NCI-H748 (cell line): ENCODE measurements at regions not wholly inside any gene's neighbourhood (a gene's known extent, or its start where the extent isn't known, plus 50 kb on each side); places are given as distances from the start of the nearest gene placed in this dataset.
A peak's percentile ranks its signal among the peaks of the same experiment; 100 is the strongest.
"Not testable (repeated sequence)": the region's sequence is repeated elsewhere in the genome, so short reads cannot be mapped to it uniquely, and the experiment has no call there.

Source experiments
- DNase-seq: peaks from one replicate; lab custom pipeline; 2025; ENCODE audit not compliant: unreplicated experiment; lab: John Stamatoyannopoulos, UW

DNA sequence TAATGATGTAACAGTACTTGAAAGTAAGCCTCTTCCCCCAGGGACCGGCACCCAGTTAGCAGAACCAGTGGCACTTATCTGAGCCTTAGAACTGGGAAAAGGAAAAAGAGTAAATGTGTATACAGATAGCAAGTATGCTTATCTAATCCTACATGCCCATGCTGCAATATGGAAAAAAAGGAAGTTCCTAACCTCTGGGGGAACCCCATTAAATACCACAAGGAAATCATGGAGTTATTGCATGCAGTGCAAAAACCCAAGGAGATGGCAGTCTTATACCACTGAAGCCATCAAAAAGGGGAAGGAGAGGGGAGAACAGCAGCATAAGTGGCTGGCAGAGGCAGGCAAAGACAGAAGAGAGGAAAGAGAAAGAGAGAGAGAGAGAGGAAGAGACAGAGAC is 456.8 kb downstream of the PTPRC start:
- DNase-seq, result not testable (repeated sequence)

DNA sequence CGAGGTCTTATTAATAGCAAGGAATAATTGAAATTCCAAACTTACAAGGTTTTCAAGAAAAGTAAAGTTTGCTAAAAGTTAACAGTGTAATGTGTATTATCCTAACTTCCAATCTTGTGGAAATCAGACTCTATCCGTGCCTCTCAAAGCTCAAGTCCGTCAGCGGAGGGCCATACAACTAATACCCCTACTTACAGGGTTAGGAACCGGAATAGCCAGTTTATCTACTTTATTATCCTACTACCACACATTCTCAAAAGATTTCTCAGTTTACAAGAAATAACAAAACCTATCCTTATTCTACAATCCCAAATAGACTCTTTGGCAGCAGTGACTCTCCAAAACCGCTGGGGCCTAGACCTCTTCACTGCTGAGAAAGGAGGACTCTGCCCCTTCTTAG is 457.8 kb downstream of the PTPRC start:
- peak; percentile 55 for DNase-seq

DNA sequence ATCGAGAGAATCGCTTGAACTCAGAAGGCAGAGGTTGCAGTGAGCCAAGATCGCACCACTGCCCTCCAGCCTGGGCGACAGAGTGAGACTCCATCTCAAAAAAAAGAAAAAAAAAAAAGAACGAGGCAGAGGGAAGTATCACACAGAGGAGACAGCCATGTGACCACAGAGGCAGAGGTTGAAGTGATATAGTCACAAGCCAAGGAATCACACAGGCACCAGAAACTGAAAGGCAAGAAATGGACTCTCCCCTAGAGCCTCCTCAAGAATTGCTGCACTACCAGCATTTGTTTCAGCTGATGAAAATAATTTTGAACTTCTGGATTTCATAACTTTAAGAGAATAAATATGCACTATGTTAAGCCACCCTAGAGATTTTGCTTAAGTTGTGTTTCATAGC is 459.6 kb downstream of the PTPRC start:
- no peak for DNase-seq

DNA sequence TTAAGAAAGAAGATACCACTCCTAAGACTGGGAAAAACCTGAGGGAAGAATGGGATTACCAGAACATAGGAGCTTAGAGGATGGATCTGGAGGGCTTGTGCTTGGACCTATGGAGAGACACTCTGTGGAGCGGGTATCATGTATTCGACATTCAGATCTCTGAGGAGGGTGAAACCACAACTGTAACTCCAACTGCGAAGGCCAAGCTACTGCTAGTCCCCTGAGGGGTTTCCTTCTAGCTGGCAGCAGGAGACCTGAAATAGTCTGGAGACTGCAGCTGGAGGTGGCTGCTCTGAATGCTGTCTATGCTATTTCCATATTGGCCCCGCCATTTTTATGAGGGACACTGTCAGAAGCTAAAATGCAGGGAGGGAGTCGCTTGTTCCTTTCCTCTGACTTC is 462.3 kb downstream of the PTPRC start:
- DNase-seq, result no peak

DNA sequence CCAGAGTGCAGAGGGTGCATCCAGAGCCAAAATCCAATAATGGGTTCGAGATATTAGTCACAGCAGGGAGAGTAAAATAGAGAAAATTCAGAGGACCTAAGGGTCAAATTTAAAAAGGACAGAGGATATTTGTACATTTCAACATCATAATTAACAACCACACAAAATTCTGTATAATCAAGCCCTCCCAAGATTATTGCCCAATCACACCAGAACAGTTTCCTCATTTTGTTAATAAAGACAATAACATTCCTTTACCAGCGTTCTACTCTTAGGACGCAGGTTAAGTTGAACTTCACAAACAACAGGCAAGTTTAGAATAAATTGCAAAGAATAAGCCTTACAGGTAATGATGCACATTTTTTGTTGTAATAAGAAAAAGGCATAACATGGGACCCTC is 462.8 kb downstream of the PTPRC start:
- no peak for DNase-seq

DNA sequence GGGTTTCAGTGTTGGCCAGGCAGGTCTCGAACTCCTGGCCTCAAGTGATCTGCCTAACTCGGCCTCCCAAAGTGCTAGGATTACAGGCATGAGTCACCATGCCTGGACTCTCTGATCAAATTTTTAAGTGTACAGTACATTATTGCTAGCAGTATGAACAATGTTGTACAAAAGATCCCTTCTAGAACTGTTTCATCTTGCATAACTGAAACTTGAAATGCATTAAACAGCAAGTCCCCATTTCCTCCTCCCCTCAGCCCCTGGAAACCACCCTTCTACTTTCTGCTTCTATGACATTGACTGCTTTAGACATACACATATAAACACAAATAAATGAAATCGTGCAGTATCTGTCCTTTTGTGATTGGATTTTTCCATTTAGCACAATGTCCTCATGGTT is 463.4 kb downstream of the PTPRC start:
- no peak for DNase-seq

DNA sequence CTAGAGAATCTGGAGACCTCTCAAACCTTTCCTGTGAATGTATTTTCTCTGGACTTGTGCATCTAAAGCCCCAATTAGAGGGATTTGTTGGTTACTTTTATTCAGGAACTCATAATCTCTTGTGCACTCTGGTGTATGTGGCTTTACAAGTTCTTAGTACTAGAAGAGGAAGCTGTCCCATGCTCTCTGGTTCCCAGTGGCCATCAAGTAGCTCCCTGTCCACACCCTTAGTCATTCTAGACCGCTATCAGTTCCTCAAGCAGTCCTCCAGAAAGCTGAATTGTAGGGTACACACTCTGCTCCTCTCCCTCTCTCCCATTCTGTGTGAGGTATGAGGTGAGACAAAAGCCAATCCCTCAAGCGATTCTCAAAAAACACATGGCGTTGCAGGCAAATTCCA is 470.3 kb downstream of the PTPRC start:
- DNase-seq, result no peak

DNA sequence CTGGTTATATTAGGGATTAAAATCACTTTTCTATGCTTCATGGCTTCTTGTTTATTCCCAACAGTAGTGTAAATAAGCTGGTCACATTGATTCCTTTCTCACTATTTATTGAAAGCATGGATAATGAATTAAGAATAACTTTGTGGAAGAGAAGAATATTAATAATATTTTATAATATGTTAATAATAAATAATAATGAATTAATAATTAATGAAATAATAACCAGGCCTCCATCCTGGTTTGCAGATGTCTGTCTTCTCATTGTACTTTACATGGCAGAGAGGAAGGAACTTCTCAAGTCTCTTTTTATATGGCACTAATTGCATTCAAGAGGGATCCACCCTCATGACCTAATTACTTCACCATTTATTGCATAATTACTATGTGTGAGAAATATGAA is 473.5 kb downstream of the PTPRC start:
- no peak for DNase-seq

DNA sequence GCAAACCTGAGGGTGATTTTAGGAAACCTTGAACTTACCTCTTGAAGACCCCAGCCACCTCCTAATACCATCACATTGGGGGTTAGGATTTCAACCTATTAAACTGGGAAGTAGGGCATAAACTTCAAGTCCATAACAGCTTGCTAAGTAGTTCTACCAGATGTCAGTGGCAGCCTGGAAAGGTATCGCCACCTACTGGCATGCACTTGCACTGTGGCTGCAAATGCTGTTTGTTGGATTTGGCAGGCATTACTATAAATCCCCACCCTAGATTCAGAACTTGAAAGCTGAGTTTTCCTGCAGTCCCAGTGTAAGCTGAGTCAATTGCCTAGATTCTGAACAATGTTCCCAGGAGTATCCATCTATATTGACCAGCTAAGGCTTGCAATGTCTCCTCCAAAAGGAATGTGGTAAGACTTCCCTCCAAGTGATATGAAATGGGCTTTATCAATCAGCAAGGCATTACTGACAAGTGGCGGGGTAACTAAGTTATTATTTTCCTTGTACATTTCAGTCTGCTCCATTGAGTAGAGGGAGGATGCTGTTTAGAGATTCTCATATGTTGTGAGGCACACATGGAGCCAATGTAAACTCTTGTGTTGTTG is 474.5 kb downstream of the PTPRC start:
- peak; percentile 31 for DNase-seq

DNA sequence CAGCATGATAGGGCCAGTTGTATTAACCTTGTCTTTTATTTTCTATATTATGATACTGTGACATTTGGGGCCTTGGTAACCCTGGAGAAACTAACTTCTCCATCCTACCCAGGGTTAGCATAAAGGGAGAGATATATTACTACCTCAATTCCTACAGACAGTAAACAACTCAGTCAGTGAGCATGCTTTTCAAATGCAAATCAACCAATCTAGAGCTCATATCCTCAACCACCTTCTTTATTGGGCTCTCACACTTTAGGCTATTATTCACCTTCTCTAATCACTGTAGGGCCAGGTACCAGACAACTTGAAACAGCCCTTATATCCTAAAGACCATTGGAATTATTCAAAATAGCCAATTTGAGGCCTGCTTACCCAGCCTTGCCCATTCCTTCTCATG is 477.6 kb downstream of the PTPRC start:
- no peak for DNase-seq

DNA sequence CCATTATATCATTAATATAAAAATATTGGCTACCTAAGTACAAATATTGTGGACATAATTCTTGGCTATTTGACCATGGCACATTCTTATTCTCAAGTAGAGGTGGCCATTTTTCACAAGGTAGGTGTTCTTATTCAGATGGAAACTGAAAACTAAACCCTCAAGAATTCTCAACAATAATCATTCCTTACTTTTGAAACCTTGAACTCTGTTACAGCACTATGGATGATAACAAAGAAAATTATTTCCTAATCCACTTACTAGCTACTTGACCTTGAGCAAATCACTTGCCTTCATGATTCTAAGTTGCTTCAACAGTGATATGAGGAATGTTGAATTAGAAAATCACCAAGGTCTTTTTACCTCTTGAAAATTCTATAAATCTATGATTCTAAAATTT is 482.2 kb downstream of the PTPRC start:
- DNase-seq, result no peak

DNA sequence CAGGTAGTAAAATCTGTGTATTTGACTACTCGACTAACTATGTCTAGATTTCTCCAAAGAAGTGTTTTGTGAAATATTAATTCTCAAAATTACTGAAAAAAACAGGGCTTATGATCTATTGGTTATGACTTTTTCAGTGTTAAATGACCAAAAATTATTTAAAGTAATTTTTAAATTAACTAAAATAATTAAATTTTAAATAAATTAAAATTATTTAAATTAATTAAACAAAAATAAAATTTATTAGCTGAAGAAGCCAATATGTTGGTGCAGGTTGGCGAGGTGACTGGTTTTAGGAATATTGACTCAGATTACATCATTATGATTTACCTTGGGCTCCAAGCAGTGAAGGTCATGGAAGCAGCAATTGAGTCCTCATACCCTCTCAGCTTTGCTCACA is 483.2 kb downstream of the PTPRC start:
- no peak for DNase-seq

DNA sequence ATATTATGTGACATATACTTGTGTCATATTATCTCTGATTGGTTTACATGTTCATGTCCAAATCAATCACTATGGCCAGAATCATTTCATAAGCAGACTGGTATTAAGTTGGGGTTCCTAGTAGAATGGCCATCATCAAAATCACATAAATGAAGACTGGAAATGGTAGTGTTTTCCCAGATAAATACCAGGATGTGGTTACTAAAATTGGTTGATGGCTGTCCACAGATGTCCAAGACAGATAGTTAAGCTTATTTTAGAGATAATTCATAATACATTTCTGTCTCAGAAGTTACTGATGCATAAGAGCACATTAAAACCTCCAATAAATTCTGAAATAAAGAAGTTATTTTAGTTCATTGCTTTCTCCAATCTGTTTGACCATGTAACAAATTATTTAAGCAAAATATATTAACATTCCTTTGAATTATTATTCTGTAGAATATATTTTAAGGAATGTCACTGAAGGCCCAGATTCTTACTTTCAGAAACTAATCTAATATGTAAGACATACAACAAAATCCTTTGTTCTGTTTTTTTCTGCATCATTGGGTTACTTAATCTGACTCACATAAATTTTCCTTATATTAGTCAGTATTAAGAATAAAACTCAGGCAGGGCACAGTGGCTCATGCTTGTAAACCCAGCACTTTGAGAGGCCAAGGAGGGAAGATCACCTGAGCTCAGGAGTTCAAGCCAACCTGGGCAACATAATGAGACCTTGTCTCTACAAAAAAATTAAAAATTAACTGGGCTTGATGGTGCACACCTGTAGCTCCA is 483.9 kb downstream of the PTPRC start:
- DNase-seq, result no peak

DNA sequence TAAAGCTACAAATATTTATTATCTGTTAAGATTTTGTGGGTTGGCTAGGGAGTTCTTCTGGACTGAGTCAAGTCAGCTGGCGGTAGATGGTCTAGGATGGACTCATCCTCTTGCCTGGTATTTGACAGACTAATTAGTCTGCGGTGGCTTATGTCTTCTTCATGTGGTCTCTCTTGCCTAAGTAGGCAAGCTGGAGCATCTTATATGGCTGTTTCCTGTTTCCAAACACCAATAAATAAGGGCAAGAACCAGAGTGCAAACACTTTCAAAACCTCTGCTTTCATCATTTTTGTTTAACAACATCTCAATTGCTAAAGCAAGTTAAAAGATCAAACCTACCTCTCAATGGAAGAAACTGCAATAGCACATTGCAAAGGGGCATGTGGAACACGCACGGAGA is 484.8 kb downstream of the PTPRC start:
- no peak for DNase-seq

DNA sequence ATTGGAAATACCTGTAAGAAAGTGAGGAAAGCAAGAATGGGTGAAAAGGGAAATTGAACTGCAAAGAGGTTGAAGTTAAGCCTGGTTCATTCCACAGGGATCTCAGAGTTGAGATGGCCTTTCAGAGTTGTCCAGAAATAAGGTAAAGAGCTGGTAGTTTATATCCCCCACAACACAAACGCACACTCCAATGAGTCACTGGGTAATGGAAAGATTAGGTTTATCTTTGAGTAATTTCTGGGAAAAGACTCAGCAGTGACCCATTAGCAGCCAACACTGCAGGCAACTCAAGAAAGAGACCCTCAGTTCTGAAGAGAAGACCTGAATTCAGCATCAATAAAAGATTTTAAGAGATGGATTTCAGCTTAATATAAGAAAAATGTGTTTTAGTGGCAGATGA is 485.5 kb downstream of the PTPRC start:
- no peak for DNase-seq

DNA sequence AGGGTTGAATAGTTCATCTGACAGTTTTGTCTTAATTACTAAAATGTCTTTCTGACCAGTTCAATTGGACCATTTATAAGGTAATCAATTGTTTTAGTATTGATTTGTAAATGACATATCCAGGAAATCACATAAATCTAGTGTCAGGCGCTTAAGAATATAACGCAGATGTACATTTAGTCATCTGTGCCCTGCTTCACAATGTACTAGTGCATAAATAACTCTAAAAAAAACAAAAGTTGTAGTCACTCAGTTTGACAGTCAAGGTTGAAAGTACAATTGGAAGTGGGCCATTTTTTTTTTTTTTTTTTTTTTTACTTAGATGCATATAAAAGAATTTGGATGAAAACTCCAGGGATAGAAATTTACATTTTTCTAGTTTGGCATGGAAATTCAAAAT is 490.4 kb downstream of the PTPRC start:
- no peak for DNase-seq

DNA sequence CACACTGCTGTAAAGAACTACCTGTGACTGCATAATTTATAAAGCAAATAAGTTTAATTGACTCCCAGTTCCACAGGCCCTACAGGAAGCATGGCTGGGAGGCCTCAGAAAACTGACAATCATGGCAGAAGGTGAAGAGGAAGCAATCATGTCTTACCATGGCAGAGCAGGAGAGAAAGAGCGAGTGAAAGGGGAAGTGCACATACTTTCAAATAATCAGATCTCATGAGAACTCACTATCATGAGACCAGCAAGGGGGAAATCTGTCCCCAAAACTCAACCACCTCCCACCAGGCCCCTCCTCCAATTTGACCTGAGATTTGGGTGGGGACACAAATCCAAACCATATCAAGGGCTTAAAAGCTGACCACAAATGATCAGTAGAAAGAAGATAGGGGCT is 493.2 kb downstream of the PTPRC start:
- DNase-seq, result no peak

DNA sequence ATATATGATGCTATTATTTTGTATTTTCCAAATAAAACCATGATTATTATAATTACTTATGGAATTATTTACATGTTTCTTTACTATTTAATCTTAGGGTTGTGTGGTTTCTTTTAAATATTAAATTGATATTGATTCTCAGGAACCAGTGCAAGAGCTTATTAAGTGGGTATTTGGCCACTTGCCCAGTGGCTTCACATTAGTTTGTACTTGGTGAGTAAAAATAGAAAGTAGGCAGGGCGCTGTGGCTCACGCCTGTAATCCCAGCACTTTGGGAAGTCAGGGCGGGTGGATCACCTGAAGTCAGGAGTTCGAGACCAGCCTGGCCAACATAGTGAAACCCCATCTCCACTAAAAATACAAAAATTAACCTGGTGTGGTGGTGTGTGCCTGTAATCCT is 497.1 kb downstream of the PTPRC start:
- peak; percentile 32 for DNase-seq

DNA sequence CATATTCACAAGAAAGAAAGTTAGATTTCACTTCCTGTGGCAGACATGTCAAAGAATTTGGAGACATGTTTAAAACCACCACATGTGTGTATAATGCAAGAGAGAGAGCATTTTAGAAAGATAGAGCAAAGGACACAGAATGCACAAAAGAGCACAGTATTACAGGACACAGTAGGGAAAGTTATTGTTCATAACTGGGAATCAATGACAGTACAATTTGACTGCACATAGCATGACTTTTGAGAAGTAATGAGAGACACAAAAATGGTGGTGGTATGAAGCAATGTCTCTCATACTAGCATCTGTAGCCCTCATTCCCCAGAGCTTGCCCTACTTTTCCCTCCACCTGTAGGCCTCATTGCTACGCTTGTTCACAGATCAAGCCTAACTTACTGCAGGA is 499.2 kb downstream of the PTPRC start:
- no peak for DNase-seq

DNA sequence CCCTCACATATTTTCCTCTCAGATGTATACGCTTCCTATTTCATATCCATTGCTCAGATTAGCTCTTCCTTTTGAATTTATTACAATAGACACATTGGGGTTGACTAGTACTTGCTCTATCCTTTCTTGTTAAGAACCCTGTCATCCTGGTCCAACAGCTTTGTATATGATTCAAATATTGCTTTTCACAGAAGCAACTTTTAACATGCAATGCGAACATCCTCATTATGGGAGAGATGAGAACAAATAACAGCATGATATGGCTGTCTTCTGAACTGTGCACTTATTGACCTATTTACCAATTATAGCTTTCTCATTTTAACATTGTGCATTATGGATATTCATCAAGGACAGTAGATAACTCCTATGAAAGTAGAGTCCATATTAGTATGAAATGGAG is 510.8 kb downstream of the PTPRC start:
- DNase-seq, result no peak

DNA sequence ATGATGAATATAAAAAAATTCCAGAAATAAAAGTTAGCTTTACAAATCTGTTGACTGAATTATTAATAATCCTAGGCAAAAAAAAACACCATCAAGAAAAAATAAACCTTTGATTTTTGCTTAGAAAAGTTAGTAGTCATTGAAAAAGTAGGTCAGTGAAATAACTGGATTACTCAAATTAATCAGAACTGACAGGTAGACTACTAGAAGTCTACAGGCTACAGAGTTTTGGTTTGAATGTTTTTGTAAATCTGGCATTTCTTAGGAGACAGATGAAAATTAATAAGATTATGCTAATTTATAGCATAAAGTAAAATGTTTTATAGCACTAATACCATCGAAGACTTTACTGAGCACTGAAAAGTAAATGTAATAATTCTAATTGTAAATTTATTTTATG is 511.9 kb downstream of the PTPRC start:
- no peak for DNase-seq

DNA sequence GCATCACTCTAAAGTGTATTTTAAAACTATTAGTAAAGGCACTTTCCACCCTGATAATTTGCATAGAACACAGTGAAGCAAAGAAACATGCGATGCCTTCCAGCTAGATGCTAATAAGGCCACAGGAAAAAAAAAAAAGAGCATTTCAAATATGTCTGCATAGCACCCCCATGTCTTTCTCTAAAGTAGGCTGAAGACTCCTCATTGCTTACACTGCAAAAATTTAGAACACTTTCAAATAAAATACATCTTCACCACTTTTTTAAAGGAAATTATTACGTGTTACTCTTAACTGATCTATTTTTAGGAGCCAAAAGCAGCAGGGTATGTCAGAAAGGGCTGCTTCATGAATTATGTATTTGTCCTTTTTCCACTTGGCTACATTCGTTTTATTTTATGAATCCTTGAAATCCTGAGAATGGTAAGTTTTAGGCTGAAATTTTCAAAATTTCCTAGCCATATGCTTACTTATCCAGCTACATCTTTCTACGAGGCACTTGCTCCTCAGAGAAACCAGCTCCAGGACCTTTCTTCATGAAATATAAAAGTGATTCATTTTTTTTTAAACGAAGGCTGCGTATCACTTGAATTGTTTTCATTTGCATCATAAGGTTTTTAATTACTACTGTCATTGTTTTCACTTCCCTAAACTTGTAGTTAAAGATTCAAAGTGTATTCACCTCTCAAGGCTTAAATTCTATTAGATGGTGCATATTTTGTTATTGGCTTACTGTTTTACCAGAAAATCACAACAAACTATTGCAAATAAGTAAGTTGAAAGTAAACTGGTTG is 513.0 kb downstream of the PTPRC start:
- no peak for DNase-seq
